HG02938 (cell line): ENCODE measurements at regions not wholly inside any gene's neighbourhood (a gene's known extent, or its start where the extent isn't known, plus 50 kb on each side); places are given as distances from the start of the nearest gene placed in this dataset.
A peak's percentile ranks its signal among the peaks of the same experiment; 100 is the strongest.

Experiments used
- ATAC-seq: cut with Tn5 transposase; IDR thresholded peaks from one replicate; pipeline ENCODE4 v1.9.1; 2021; ENCODE audit warnings: mild to moderate bottlenecking, moderate library complexity; ENCODE audit not compliant: unreplicated experiment

GRCh38 chr16:82252582-82252981 lies 82.6 kb upstream of the MPHOSPH6 start:
- ATAC-seq: no peak

- ATAC-seq: no peak
Measured at GRCh38 chr16:82248677-82249076, 78.7 kb upstream of the MPHOSPH6 start.

- no peak for ATAC-seq
Measured at GRCh38 chr16:82248012-82248656, 78.1 kb upstream of the MPHOSPH6 start.

- ATAC-seq: no peak
Measured at GRCh38 chr16:82242201-82242600, 72.2 kb upstream of the MPHOSPH6 start.

GRCh38 chr16:82241469-82242052 lies 71.5 kb upstream of the MPHOSPH6 start:
- ATAC-seq: no peak

GRCh38 chr16:82240111-82240510 lies 70.1 kb upstream of the MPHOSPH6 start:
- no peak for ATAC-seq

GRCh38 chr16:82236875-82237274 lies 66.9 kb upstream of the MPHOSPH6 start:
- no peak for ATAC-seq

- ATAC-seq: peak; percentile 76
Measured at GRCh38 chr16:82236415-82236814, 66.4 kb upstream of the MPHOSPH6 start.

GRCh38 chr16:82232806-82233205 lies 62.8 kb upstream of the MPHOSPH6 start:
- ATAC-seq: no peak

- ATAC-seq: no peak
Measured at GRCh38 chr16:82231008-82231787, 61.2 kb upstream of the MPHOSPH6 start.

GRCh38 chr16:82229800-82230619 lies 60.0 kb upstream of the MPHOSPH6 start:
- ATAC-seq: no peak

GRCh38 chr16:82226327-82226726 lies 56.3 kb upstream of the MPHOSPH6 start:
- ATAC-seq: no peak

GRCh38 chr16:82224821-82225220 lies 54.8 kb upstream of the MPHOSPH6 start:
- no peak for ATAC-seq

- no peak for ATAC-seq
Measured at GRCh38 chr16:82220541-82220940, 50.5 kb upstream of the MPHOSPH6 start.
